ENCODE measurements at regions not wholly inside any gene's neighbourhood (a gene's known extent, or its start where the extent isn't known, plus 50 kb on each side); places are given as distances from the start of the nearest gene placed in this dataset.

- TF ChIP-seq, protein P1, sequence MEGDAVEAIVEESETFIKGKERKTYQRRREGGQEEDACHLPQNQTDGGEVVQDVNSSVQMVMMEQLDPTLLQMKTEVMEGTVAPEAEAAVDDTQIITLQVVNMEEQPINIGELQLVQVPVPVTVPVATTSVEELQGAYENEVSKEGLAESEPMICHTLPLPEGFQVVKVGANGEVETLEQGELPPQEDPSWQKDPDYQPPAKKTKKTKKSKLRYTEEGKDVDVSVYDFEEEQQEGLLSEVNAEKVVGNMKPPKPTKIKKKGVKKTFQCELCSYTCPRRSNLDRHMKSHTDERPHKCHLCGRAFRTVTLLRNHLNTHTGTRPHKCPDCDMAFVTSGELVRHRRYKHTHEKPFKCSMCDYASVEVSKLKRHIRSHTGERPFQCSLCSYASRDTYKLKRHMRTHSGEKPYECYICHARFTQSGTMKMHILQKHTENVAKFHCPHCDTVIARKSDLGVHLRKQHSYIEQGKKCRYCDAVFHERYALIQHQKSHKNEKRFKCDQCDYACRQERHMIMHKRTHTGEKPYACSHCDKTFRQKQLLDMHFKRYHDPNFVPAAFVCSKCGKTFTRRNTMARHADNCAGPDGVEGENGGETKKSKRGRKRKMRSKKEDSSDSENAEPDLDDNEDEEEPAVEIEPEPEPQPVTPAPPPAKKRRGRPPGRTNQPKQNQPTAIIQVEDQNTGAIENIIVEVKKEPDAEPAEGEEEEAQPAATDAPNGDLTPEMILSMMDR (IDR thresholded peaks at IDR 0.05; ENCODE audit: low read depth, low read length, poor library complexity, severe bottlenecking), result no peak
- TF ChIP-seq EZH2phosphoT487 (IDR thresholded peaks at IDR 0.05; ENCODE audit: borderline replicate concordance, low read length), result no peak
Observed at GRCh38 chr2:19409046-19409445, 50.6 kb upstream of the OSR1 start.

Data from DOHH2 (cell line).